Naive B cell (primary cell): ENCODE measurements at regions not wholly inside any gene's neighbourhood (a gene's known extent, or its start where the extent isn't known, plus 50 kb on each side); places are given as distances from the start of the nearest gene placed in this dataset.
"Not testable (repeated sequence)": the region's sequence is repeated elsewhere in the genome, so short reads cannot be mapped to it uniquely, and the experiment has no call there.

Experiments used
- ATAC-seq, 2 donors: fragments of 150-1000 bp; cut with Tn5 transposase; 2 replicates each; pipeline ENCODE4 v1.10.0; 2021; ENCODE audit warnings: low read depth in 2 of 2, mild to moderate bottlenecking in 2 of 2, moderate library complexity in 2 of 2
- DNase-seq: peaks from one replicate; pipeline ENCODE4 v3.0.0; 2022
- H3K27ac Mint-ChIP-seq, 6 donors: one replicate each; pipeline ENCODE4 v1.8.0; 2020 to 2022; ENCODE audit warnings: mild to moderate bottlenecking in 6 of 6, mixed read lengths in 6 of 6, moderate library complexity in 5 of 6, inconsistent platforms in 2 of 6
- H3K27me3 Mint-ChIP-seq, 3 donors: one replicate each; pipeline ENCODE4 v1.8.0; 2021 to 2022; ENCODE audit warnings: mixed read lengths in 3 of 3, mild to moderate bottlenecking in 1 of 3
- H3K36me3 Mint-ChIP-seq, 2 donors: one replicate each; pipeline ENCODE4 v1.8.0; 2020 to 2022; ENCODE audit warnings: mixed read lengths in 2 of 2, inconsistent platforms in 1 of 2, mild to moderate bottlenecking in 1 of 2
- H3K4me1 Mint-ChIP-seq, 3 donors: one replicate each; pipeline ENCODE4 v1.8.0; 2020 to 2022; ENCODE audit warnings: mixed read lengths in 3 of 3, inconsistent platforms in 1 of 3, mild to moderate bottlenecking in 1 of 3, moderate library complexity in 1 of 3
- H3K4me3 Mint-ChIP-seq, 8 donors: one replicate each; pipeline ENCODE4 v1.8.0; 2020 to 2022; ENCODE audit warnings: mild to moderate bottlenecking in 8 of 8, mixed read lengths in 8 of 8, moderate library complexity in 8 of 8, inconsistent platforms in 2 of 8
- H3K9me3 Mint-ChIP-seq, 7 donors: one replicate each; pipeline ENCODE4 v1.8.0; 2020 to 2022; ENCODE audit warnings: mixed read lengths in 7 of 7, mild to moderate bottlenecking in 5 of 7, inconsistent platforms in 2 of 7, moderate library complexity in 1 of 7

GRCh38 chr17:74139120-74139519 is 64.4 kb upstream of the RPL38 start:
- Mint-ChIP-seq H3K9me3 (peaks cover 15 to 64% (median 37%) of the 10 kb centered on the region in 7 donors), H3K36me3 (peaks cover 8 to 22% of the 10 kb centered on the region in 2 donors)
- ATAC-seq = no peak

DNA sequence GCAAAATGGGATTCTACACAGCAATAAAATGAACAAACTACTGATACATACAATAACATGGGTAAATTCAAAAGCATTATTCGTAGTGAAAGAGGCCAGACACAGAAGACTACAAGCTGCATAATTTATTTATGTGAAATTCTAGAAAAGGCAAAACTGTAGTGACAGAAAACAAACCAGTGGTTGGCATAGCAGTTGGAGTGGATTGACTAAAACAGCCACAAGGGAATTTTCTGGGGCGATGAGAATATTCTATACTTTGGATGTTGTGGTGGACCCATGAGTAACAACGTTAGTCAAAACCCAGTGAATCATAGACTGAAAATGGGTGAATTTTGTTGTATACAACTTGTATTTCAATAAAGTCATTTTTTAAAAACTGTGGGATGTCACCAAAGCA is 63.2 kb upstream of the RPL38 start:
- no peaks in the 10 kb centered on the region for H3K4me1 Mint-ChIP-seq
- peaks cover 20 to 74% (median 42%) of the 10 kb centered on the region in 7 donors for H3K9me3 Mint-ChIP-seq
- peaks cover 14 to 21% (median 16%) of the 10 kb centered on the region in 3 donors for H3K27me3 Mint-ChIP-seq
- DNase-seq (no peak), ATAC-seq (no peak)
- H3K36me3 Mint-ChIP-seq = peaks cover 8 to 22% of the 10 kb centered on the region in 2 donors
- no peak overlapping the region for H3K4me3 Mint-ChIP-seq
- no peak overlapping the region for H3K27ac Mint-ChIP-seq

More at GRCh38 chr17:74139120-74139519, 64.4 kb upstream of the RPL38 start:
- peak overlapping the region in 1 of 6 donors; percentile 72 for H3K27ac Mint-ChIP-seq
- peaks cover 20 to 31% (median 26%) of the 10 kb centered on the region in 3 donors for H3K27me3 Mint-ChIP-seq
- DNase-seq = no peak
- no peak overlapping the region for H3K4me3 Mint-ChIP-seq
- H3K4me1 Mint-ChIP-seq = no peaks in the 10 kb centered on the region

DNA sequence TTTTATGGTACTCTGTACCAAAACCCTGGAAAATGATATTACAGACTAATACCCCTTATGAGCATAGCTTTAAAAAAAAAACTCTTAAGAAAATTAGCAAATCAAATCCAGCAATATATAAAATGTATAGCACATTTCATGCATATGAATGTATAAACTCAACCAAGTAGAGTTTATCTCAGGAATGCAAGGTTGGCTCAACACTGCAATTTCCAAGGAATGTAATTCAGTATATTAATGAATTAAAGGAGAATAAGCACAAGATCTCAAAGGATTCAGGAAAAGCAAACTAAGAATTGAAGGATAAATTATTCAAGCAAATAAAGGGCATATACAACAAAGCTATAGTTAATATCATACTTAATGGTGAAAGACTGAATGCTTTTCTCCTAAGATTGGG is 61.9 kb upstream of the RPL38 start:
- DNase-seq (no peak), ATAC-seq (no peak)
- no peaks in the 10 kb centered on the region for H3K4me1 Mint-ChIP-seq
- H3K4me3 Mint-ChIP-seq = no peak overlapping the region
- H3K36me3 Mint-ChIP-seq = peaks cover 8 to 22% of the 10 kb centered on the region in 2 donors
- H3K27me3 Mint-ChIP-seq = peaks cover 21 to 28% (median 25%) of the 10 kb centered on the region in 3 donors
- peaks cover 20 to 74% (median 44%) of the 10 kb centered on the region in 7 donors for H3K9me3 Mint-ChIP-seq
- H3K27ac Mint-ChIP-seq = no peak overlapping the region

GRCh38 chr17:74143318-74143717 is 60.2 kb upstream of the RPL38 start:
- H3K27ac Mint-ChIP-seq, H3K4me1 Mint-ChIP-seq, H3K4me3 Mint-ChIP-seq, ATAC-seq, DNase-seq: not testable (repeated sequence)
- peaks cover 20 to 67% (median 44%) of the 10 kb centered on the region in 7 donors for H3K9me3 Mint-ChIP-seq
- peaks cover 8 to 15% of the 10 kb centered on the region in 2 donors for H3K36me3 Mint-ChIP-seq
- H3K27me3 Mint-ChIP-seq = peaks cover 10 to 30% (median 22%) of the 10 kb centered on the region in 3 donors

DNA sequence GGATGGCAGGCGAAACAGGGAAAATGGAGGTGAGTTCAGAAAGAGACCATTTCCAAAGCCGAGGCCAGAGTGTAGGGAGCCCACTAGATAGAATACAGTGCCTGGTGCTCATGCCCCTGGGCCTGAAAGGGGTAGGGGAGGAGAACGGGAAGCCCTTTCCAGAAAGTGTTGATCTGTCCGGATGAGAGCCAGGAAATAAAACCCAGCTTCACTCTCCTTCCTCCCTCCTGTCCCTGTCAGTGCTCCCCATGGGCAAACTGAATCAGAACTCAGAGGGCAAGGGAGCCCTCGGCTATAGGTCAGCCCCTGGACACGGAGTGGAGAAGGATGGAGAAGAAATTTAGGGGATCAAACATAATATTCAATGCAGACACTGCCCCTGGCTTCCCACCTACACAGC is 57.7 kb upstream of the RPL38 start:
- DNase-seq = no peak
- H3K4me1 Mint-ChIP-seq = no peaks in the 10 kb centered on the region
- ATAC-seq = no peak
- H3K36me3 Mint-ChIP-seq = peaks cover 8 to 17% of the 10 kb centered on the region in 2 donors
- peaks cover 20 to 46% (median 41%) of the 10 kb centered on the region in 3 donors for H3K27me3 Mint-ChIP-seq
- H3K9me3 Mint-ChIP-seq = peaks cover 13 to 43% (median 34%) of the 10 kb centered on the region in 7 donors
- peak overlapping the region in 1 of 8 donors; percentile 69 for H3K4me3 Mint-ChIP-seq
- no peak overlapping the region for H3K27ac Mint-ChIP-seq

- H3K27me3 Mint-ChIP-seq = peaks cover 20 to 50% (median 44%) of the 10 kb centered on the region in 3 donors
- DNase-seq (no peak), ATAC-seq (no peak)
- no peak overlapping the region for H3K4me3 Mint-ChIP-seq
- H3K36me3 Mint-ChIP-seq = peaks cover 8 to 17% of the 10 kb centered on the region in 2 donors
- H3K27ac Mint-ChIP-seq = no peak overlapping the region
- H3K9me3 Mint-ChIP-seq = peaks cover 13 to 39% (median 32%) of the 10 kb centered on the region in 7 donors
- H3K4me1 Mint-ChIP-seq = no peaks in the 10 kb centered on the region
Observed at GRCh38 chr17:74146196-74146595, 57.3 kb upstream of the RPL38 start.

DNA sequence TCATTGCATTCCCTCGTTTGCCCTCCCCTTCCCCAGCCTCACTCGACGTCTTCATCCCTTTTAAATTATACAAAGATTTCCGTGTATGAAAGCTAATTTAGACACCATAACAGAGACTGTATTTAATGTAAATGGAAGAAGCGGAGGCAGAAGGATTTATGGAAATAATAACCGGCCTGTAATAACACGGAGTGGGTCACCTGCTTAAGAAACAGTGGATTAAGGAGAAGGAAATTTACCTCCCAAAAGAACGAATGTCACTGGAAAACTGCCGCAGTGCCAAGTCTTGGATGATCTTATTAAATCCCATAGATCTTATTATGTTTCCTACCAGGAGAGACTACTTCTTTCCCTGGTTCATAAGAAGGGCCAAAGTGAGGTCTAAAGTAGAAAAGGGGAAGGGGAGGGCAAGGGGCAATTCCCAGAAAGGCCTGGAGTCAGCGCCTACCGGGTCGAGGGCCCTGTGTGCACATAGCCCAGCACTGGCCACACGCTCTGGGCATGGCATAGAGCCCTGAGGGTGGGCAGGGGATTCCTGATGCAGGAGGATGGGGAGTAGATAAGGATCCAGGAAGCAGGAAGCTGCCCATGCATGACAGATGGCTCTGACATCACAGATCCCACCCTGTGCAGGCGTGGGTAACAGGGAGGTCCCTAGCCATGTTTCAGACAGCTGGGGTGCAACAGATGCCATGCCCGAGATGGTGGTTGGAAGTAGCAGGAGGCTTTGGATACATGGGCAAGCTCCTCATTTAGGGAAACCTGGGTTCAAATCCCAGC is 56.2 kb upstream of the RPL38 start:
- peaks cover 8 to 17% of the 10 kb centered on the region in 2 donors for H3K36me3 Mint-ChIP-seq
- H3K27ac Mint-ChIP-seq = no peak overlapping the region
- H3K4me1 Mint-ChIP-seq = no peaks in the 10 kb centered on the region
- H3K9me3 Mint-ChIP-seq = peaks cover 13 to 28% (median 24%) of the 10 kb centered on the region in 7 donors
- ATAC-seq (no peak), DNase-seq (no peak)
- no peak overlapping the region for H3K4me3 Mint-ChIP-seq
- peaks cover 20 to 57% (median 50%) of the 10 kb centered on the region in 3 donors for H3K27me3 Mint-ChIP-seq

DNA sequence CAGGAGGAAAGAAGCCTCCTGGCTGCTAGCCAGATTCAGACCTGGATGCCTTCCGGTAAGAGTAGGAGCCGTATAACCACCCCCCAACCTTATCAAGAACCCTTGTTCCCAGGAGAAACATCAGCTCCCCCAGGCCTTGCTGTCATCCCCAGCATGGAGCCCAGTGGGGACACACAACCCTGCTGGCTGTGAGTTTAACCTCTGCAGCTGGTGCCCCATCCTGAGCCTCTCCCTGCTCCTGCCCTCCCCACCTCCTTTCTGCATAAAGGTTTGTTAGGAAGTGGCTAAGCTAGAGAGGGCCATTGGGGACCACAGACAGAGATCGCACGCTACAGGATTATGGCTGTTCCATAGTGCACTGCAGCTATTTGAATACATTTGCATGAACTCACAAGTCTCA is 55.5 kb upstream of the RPL38 start:
- no peak for DNase-seq
- no peak overlapping the region for H3K4me3 Mint-ChIP-seq
- H3K9me3 Mint-ChIP-seq = peaks cover 8 to 21% (median 19%) of the 10 kb centered on the region in 7 donors
- H3K27ac Mint-ChIP-seq = no peak overlapping the region
- no peak for ATAC-seq
- H3K36me3 Mint-ChIP-seq = peaks cover under 1 to 11% of the 10 kb centered on the region in 2 donors
- H3K27me3 Mint-ChIP-seq = peaks cover 20 to 57% (median 50%) of the 10 kb centered on the region in 3 donors
- H3K4me1 Mint-ChIP-seq = no peaks in the 10 kb centered on the region

GRCh38 chr17:74148446-74148845 is 55.0 kb upstream of the RPL38 start:
- no peaks in the 10 kb centered on the region for H3K4me1 Mint-ChIP-seq
- no peak for DNase-seq
- peaks cover 0 to 11% of the 10 kb centered on the region in 2 donors for H3K36me3 Mint-ChIP-seq
- H3K4me3 Mint-ChIP-seq = no peak overlapping the region
- H3K27me3 Mint-ChIP-seq = peaks cover 20 to 57% (median 50%) of the 10 kb centered on the region in 3 donors
- ATAC-seq = no peak
- no peak overlapping the region for H3K27ac Mint-ChIP-seq
- peaks cover 6 to 16% (median 14%) of the 10 kb centered on the region in 7 donors for H3K9me3 Mint-ChIP-seq

DNA sequence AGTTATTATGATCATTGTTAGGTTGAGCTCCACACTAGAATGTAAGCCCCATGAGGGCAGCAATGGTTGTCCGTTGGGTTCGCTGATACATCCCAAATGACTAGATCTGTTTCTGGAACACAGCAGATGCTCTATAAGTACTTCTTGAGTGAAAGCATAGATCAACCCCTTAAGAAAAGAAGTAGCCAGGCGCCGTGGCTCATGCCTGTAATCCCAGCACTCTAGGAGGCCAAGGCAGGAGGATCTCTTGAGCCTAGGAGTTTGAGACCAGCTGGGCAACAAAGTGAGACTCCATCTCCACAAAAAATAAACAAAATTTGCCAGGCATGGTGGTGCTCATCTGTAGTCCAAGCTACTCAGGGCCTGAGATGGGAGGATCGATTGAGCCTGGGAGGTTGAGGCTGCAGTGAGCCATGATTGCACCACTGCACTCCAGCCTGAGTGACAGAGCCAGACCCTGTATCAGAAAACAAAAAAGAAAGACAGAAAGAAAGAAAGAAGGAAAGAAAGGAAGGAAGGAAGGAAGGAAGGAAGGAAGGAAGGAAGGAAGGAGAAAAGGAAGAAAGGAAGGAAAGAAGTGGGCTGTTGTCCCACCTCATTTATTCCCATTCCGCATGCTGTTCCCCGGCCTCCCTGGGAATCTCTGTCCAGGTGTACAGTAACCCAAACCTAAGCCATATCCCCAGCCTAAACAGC is 54.4 kb upstream of the RPL38 start:
- Mint-ChIP-seq H3K9me3 (peaks cover 5 to 10% (median 8%) of the 10 kb centered on the region in 7 donors), H3K27me3 (peaks cover 20 to 57% (median 50%) of the 10 kb centered on the region in 3 donors), H3K36me3 (peaks cover 0 to 11% of the 10 kb centered on the region in 2 donors), H3K4me1 (no peaks in the 10 kb centered on the region), H3K27ac (peak overlapping the region in 1 of 6 donors; percentile 82), H3K4me3 (no peak overlapping the region)
- DNase-seq (no peak), ATAC-seq (no peak)

- no peak for ATAC-seq
- Mint-ChIP-seq H3K27ac (no peak overlapping the region), H3K4me3 (peak overlapping the region in 1 of 8 donors; percentile 47), H3K36me3 (peaks cover under 1 to 11% of the 10 kb centered on the region in 2 donors), H3K27me3 (peaks cover 20 to 64% (median 56%) of the 10 kb centered on the region in 3 donors), H3K9me3 (peaks cover 0 to 7% (median 2%) of the 10 kb centered on the region in 7 donors), H3K4me1 (no peaks in the 10 kb centered on the region)
- DNase-seq = no peak
Observed at GRCh38 chr17:74149597-74150427, 53.7 kb upstream of the RPL38 start.

- DNase-seq (no peak), ATAC-seq (no peak)
- H3K4me1 Mint-ChIP-seq = no peaks in the 10 kb centered on the region
- peaks cover 24 to 72% (median 60%) of the 10 kb centered on the region in 3 donors for H3K27me3 Mint-ChIP-seq
- no peak overlapping the region for H3K4me3 Mint-ChIP-seq
- peaks cover 0 to 6% (median 2%) of the 10 kb centered on the region in 7 donors for H3K9me3 Mint-ChIP-seq
- no peak overlapping the region for H3K27ac Mint-ChIP-seq
- H3K36me3 Mint-ChIP-seq = peaks cover 4 to 11% of the 10 kb centered on the region in 2 donors
Observed at GRCh38 chr17:74150428-74151025, 53.0 kb upstream of the RPL38 start.
